Dermis microvascular lymphatic vessel endothelial cell (primary cell): ENCODE measurements at regions not wholly inside any gene's neighbourhood (a gene's known extent, or its start where the extent isn't known, plus 50 kb on each side); places are given as distances from the start of the nearest gene placed in this dataset.

ENCODE experiments used
- DNase-seq, 2 donors: peaks; one replicate each; pipeline versions ENCODE4 v3.0.0 to v3.0.0-alpha.2; 2010; ENCODE audit warnings: low read depth in 2 of 2

DNA sequence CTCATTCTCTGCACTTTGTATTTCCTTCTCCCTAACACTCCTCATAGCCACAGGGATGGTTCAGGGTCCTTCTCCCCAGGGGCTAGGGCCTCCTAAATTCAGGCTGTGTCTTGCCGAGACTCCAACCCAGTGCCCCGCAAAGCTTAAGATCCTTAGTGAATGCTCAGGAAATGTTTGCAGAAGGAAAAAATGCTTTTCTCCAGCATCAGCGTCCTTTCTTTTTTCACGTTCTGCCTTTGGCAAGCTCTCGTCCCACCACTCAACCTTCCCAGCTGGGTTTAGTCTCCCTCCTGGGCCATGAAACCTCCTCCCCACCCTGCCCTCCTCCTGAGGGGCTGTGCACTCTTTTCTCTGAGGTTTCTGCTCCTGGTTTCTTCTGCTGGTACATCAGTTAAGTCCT, 503.8 kb upstream of the B3GAT1 start:
- no peak for DNase-seq

DNA sequence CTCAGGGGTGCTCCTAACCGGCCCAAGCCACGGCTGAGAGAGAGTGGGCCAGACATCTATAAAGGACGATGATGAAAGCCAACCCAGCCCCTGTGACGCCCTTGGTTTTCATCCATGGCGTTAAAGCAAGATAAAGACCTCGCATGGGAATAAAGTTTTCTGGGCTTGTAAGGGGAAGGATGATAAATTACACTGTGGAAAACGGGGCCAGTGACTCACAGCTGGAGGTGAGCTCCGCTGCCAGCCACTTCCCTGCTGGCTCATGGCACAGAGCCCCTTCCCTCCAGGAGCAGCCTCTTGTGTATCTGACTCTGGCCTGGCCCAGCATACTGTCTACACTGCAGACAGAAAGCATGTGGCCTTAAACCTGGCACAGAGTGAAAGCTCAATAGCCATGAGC, 503.2 kb upstream of the B3GAT1 start:
- DNase-seq = no peak

DNA sequence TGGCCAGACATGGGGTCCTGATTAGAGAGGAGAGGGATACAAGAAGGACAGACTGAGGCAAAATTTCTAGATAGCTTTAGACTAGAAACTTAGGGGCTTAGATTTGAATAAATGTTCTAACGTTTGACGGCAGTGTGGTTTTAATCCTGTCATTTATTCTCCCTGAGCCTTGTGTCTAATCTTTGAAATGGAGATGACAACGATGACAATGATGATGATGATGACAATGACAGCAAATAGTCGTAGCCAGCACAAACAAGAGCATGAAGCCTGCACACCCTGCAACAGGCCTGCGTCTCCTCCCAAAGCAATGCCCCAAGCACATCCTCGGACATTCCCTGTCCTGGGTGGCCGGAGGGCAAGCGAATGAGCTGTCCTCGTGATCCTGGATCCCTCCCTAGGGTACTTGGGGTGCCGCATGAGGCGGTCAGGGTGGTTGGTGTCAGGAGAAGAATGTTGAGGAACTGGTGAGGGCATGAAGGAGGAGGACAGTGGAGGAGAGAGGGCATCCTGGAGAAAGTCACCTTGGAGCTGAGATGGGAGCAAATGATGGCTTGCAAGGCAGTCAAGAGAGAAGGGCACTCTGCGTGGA, 502.1 kb upstream of the B3GAT1 start:
- DNase-seq = no peak

DNA sequence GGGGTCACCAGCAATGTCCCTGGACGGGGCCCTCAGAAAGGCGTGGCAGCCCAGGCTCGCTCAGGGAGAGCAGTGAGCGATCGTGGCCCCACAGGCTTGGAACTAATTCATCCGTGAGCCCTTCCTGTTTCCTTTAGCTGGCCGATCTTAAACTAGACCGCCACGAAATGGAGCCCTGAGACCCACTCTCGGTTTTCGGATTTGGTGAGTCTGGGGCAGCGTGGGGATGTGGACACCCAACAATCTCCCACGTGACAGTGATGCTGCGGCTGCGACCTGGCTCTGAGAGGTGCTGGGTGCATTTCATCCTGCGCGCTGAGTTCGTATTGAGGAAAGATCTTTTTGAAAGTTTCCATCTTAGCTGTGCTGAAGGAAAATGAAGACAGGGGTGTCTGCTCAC, 501.3 kb upstream of the B3GAT1 start:
- no peak for DNase-seq

DNA sequence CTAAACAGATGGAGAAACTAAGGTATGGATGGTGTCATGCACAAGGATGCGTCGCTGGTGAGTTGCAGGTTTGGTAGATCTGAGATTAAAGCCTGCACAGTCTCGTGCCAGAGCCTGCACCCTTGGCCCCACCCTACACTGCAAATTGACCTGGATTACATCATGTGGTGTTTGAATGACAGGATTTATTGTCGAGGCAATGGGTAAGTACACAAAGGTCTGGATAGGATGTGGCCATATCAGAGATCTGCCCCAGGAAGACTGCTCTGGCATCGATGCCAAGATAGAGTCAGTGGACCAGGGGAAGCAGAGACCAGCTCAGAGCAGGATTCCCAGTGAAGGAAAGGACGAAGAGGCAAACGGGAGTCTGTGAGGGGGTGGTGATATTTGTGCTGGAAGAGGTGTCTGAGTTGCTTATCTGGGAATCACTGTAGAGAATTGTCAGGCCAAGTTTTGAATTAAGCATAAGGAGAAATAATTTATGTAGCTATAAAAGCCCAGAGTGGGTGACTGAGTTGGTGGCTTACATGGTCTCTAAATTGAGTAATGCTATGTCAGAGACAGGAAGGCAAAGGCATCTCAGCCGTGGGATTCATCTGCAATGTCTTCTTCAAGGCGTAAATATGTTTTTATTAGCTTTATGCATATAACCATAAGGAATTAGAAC, 499.6 kb upstream of the B3GAT1 start:
- no peak for DNase-seq

DNA sequence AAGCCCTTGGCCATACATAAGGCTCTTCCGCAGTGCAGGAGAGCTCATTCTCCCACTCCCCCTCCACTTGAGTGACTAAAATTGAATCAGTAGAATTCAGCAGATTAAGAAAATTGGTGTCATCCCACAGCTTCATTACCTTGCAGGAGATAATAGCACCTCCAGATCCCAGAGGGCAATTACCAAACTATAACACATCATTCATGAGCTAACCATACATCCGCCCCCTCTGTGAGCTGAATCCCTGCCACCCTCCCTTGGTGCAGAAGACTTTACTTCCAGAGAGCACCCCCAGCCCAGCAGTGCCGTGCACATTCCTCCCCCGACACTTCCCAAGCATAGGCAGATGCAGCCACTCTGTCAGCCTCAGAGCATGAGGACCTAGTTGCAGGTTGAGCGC, 496.5 kb upstream of the B3GAT1 start:
- no peak for DNase-seq

DNA sequence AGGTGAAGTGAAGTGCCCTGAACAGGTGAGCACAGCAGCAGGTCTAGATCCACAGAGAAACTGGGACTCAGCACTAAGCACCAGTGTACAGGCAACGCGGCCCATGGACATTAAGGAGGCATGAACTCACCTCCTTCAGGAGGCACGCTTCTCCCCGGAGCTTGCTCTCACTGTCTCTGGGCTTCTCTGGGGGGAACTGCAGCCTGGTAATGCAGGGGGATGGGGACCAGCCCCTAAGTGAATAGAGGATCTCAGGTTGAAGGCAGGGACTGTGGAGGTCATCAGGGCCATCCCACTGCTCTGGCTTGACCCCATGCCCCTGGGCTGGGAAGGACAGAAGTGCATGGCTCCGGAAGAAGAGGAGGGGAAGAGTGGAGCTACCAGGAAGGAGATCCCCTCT, 495.6 kb upstream of the B3GAT1 start:
- DNase-seq = no peak

DNA sequence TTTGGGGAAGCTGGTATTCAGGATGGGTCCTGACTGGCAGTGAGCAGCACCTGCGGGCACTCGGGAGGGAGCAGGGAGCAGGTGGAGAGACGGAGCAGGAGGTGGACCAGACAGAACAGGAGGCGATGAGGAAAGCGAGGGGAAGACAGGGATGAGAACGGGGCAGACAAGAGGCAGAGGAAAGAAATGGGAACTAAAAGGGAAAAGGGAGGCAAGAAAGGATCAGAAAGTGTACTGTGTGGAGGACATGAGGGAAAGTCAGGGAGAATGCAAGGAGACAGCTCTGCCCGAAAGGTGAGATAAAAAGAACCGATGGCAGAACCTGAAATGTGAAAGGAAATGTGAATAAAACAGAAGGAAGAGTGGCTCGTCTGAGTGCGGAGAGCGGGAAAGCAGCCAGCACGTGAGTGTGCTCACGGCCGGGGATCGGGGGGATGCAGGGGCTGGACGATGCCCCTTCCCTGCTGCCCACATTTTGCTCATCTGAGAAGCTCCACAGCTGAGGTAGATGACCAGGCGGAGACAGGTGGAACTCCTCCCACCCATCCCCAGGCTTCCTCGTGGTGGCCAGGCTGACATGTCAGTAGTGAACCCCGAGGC, 494.4 kb upstream of the B3GAT1 start:
- no peak for DNase-seq

DNA sequence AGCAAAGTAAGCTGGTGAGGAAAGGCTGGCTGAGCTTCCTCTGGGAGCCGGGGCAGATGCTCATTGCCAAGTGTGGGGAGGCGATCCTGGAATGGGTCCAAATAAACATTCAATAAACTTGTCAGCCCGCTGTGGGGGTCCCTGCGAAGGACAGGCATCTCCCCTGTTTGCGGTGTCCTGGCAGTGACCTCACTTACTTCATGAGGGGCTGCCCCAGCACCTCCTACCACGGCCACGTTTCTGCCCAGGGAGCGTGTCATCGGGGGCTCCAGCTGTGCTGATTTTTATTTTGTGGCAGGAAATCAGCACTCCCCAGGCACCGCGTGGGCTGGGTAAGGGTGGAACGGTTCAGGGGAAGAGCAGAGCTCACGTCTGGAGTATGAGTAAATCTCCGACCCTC, 493.9 kb upstream of the B3GAT1 start:
- no peak for DNase-seq

DNA sequence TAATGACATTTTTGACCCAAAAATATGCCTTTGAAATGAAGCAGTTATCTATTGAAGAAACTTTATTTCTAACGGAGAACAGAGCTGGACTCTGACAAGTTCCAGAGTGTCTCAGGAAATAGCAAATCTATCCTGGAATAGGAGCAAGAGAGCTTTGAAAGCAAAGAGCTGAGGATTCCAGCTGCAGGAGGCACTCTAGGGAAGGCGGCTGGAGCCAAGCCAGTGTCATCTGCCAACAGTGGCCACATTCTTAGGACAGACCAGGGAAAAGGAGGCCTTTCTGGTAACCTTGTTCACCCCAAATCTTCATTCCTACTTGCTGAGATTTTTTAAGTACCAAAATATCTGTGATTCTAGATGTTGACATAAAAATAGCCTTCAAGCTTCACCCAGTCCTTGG, 493.5 kb upstream of the B3GAT1 start:
- DNase-seq = no peak

DNA sequence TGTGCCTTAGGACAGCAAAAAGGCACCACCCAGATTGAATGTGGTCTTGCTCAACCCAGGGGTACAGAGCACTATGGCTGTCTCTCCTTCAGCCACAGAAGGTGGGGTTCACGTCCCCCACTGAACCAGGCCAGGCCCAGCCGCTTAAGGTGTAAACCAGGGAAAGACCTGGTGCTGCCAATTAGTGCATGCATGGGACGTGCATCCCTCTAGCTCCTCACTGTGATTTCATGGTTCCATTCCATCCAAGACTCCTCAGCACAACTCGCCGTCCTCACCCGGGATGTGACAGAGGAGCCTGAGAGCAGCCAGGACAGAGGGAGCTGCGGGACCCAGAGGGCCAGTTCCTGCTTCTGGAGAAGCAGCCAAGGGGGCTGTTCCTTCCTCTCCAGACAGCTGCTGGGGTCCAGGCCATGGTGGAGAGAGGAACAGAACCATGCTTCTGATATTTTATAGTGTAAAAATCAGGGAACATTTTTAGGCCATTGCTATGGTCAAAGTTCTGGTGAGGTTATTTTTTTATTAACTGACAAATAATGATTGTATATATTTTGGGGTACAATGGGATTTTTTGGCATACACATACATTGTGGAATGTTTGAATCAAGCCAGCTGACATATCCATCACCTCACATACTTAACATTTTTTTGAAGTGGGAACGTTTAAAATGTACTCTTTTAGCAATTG, 492.2 kb upstream of the B3GAT1 start:
- DNase-seq = no peak

DNA sequence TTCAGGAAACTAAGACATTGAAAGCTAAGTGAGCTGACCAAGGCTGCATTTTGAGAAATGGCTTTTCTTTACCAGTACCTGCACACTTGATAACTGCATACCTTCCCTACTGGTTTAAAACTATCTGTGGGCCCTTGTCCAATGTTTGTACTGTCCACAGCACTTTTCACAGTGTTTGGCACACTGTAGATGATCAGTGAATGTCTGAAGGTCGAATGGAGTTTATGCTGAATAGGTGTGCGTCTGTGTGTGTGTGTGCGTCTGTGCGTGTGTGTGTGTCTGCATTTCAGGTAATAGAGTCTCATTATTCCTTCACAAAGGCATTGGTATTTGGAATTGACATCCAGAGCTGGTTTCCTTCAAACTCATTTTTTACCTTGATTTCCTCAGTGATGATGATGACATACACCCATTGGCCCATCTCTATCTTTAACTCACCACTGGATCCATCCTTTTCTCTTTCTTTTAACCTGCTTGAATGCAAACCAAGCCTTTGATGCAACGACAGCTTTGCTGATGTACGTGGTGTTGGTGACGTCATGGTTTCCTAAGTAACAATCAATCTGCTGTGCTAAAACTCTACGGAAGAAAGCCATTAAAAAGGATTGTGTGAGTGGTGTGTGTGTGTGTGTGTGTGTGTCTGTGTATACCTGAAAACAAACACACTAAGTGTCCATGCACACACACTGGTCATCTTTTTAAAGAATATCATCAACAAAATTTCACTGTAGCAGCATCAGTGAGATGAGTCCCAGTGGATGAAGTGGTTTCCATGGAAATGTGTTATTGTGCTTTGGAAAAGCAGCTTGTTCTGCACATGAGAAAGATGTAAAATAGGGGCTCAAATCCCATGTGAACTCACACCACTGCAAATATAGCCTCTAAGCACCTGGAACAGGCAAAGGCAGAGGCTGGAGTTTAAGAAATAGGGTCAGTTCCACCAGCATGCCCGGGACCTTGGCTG, 490.2 kb upstream of the B3GAT1 start:
- DNase-seq = no peak

DNA sequence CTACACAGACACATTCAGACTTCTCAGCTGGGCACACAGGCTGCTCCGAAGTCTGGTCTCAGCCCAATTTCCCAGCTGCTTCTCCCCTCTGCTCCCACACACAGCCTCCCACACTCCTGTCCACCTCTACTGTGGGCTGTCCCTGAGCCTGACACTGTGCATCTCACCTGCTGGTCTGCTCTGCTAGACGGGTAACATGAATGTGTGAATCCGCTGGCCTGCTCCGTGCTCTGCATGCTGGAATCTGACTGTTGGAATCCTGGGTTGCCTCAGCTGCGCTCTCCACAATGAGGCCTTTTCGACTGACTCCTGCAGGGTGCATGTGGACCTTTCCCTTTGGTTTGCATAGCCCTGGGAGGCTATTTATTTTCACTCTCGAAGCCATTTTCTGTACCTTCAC, 489.5 kb upstream of the B3GAT1 start:
- DNase-seq = no peak

DNA sequence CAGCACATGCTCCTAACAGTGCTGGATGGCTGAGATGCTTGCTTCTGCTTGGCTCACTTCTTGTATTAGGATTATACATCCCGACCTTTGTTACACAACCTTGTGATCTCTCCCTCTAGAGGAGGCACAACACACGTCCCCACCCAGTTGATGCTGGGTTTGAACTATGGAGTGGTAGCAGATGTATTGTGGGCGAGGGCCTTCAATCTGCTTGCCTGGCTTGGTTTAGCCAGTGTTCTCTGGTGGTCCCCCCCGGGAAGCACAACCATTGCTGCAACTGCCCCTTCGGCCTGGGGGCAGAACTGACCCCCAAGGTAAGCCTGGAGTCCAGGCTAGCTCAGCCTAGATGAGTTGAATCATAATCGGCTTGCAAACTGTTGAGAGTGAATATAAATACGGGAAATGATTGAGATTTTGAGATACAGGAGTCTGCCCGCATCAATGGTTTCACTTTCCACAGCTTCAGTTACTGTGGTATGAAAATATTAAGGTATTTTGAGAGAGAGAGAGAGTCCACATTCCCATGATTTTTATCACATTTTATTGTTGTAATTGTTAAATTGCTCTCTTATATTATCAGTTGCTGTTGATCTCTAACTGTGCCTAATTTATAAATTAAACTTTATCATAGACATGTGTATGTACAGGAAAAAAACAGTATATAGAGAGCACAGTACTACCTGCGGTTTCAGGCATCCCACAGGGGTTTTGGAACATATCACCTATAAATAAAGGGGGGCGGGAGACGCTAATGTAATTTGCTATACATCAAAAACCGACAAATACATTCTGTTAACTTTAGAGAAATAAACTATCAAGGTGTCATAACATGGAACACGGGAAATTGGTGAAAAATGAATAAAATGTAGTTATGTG, 482.0 kb upstream of the B3GAT1 start:
- DNase-seq = no peak

DNA sequence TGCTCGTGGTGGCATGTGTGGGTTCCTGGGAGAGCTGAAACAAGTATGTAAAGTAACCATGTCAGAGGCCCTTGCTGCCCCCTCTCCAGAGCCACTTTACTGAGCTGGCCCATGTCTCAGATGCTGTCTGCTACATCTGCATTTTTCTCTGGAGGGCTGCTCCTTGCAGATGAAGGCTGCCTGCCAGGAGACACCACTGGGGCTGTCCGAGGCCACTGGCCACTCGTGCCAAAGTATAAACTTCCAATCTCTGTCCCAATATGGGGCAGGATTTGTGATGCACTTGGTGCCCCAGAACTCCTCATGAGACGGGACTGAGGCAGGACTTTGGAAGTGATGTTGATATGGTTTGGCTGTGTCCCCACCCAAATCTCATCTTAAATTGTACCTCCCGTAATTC, 478.4 kb upstream of the B3GAT1 start:
- no peak for DNase-seq

DNA sequence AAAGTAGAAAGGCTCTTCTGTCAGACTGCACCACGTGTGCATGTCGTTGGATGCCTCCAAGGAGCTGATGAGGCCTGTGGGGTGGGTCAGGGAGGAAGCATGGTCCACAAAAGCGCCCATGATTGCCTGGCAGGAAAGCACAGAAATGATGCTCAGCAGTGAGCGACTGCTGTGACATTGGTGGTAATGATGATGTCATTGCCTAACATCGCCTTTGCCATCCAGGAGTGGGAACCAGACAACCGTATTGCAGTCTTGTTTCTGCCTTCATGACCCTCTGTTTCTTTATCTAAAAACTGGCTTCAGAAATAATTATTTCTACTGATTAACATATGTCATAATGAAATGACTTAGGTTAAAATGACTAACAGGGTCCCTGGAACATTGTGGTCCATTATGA, 477.8 kb upstream of the B3GAT1 start:
- DNase-seq = no peak

DNA sequence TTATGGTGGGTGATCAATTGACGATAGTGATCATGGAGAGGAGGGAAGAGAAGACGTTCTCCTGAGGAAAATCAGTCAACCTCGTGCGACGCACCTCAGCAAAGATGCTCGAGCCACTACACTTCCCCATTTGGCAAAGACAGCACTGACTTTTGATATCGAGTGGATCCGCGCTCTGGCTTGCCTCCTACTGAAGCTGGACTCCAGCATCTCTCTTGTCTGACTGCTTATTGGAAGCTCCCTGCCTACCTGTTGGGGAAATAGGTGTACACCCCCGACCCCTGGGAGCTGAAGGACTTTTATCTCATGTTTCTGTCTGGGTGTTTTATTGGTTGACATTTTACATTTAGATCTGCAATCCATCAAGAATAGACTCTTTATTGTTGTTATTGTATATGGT, 476.8 kb upstream of the B3GAT1 start:
- no peak for DNase-seq

DNA sequence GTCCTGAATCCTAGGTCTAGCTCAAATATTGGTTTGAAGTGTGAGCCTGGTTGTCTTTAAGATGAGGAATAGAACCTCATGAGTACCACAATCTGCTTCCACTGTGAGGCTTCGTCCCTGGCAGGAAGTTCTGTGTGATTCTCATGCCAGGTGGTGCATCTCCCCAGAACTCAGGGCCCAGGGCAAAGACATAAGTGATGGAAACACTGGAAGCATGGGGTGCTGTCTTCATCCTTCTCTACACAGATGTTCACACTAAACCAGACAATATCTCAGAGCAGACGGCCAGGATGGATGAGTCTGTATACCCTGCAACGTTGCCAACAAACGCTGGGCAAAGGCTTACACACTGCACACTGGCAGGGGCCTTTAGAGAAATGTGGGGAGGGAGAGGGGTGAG, 475.9 kb upstream of the B3GAT1 start:
- DNase-seq = no peak

DNA sequence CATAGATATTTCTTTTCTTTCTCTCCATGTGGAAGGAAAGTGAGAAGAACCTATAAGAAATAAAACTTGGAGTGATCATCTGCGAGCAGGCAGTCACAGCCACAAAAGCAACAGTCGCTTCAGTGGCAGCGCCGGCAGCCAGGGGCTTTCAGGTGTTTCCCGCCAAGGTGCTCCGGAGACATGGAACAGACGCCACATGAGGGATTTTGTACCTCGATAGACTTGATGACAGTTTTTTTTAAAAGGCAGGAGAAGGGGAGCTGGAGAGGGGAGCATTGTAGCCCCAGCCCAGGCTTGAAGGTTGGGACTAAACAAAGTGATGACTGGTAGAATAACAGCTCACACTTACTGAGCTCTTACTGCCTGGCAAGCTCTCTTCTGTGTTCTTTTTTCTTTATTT, 471.4 kb upstream of the B3GAT1 start:
- DNase-seq = no peak

DNA sequence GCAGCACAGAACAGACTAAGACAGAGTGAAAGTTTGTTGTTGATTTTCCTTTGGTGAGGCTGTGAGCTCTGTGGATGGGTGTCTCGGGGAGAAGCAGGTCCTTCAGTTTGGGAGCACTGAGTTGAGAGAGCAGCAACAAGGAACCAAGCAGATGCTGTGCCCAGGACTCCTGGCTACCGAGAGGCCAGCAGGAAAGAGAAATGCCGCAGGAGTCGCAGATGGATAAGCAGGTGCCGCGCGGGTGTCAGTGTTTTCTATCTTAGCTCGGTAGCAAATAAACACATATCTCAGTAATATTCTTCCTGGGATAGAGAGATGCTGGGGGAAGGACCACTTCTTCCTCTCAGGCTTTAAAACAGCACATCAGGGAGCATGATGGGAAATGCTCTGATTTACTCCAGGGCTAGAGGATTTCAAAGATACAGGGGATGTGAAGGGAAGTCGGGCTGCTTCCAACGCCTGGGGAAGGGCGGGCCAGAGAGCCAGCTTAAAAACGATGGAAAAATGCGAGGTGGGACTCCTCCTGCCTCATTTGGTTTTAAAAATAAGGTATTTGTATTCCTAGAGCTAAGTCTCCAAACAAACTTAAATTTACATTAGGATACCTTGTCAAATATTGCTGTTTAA, 470.7 kb upstream of the B3GAT1 start:
- DNase-seq = no peak
